Fibroblast of lung (primary cell): ENCODE measurements at regions not wholly inside any gene's neighbourhood (a gene's known extent, or its start where the extent isn't known, plus 50 kb on each side); places are given as distances from the start of the nearest gene placed in this dataset.
A peak's percentile ranks its signal among the peaks of the same experiment; 100 is the strongest.

ENCODE experiments used
- DNase-seq, 2 donors: peaks; one replicate each; pipeline versions ENCODE4 v3.0.0 to v3.0.0-alpha.2; 2010; ENCODE audit warnings: low read depth in 2 of 2
- H2AFZ ChIP-seq: 2 replicates; pipeline ENCODE4 v1.5.1; 2012; ENCODE audit warnings: low read length, control low read depth, inconsistent platforms
- H3K27ac ChIP-seq: 2 replicates; pipeline ENCODE4 v1.5.1; 2011; ENCODE audit warnings: low read length, control low read depth; ENCODE audit not compliant: insufficient read depth
- H3K27me3 ChIP-seq: 2 replicates; pipeline ENCODE4 v1.5.1; 2011; ENCODE audit warnings: mild to moderate bottlenecking, low read length; ENCODE audit not compliant: control insufficient read depth, insufficient read depth
- H3K36me3 ChIP-seq: 2 replicates; pipeline ENCODE4 v1.5.1; 2011; ENCODE audit warnings: low read length; ENCODE audit not compliant: control insufficient read depth, insufficient read depth
- H3K4me1 ChIP-seq: 2 replicates; pipeline ENCODE4 v1.5.1; 2011; ENCODE audit warnings: low read length; ENCODE audit not compliant: control insufficient read depth, insufficient read depth; ENCODE audit errors: extremely low read depth
- H3K4me2 ChIP-seq: 2 replicates; pipeline ENCODE4 v1.5.1; 2011; ENCODE audit warnings: low read length, control low read depth; ENCODE audit not compliant: insufficient read depth; ENCODE audit errors: extremely low read depth
- H3K4me3 ChIP-seq, 4 experiments: fragments of 200-600 bp in 1 of 4; sonication (generic) in 1 of 4; replicated peaks in 1 of 4; 2 replicates each; pipeline ENCODE4 v1.5.1; 2011 to 2016; ENCODE audit warnings: low read length in 4 of 4, low read depth in 3 of 4, mild to moderate bottlenecking in 3 of 4, control low read depth in 2 of 4, inconsistent platforms in 1 of 4, mixed read lengths in 1 of 4; ENCODE audit not compliant: insufficient read depth in 1 of 4; ENCODE audit errors: control extremely low read depth in 1 of 4
- H3K79me2 ChIP-seq: 2 replicates; pipeline ENCODE4 v1.5.1; 2012; ENCODE audit warnings: mild to moderate bottlenecking, low read length, inconsistent platforms; ENCODE audit not compliant: control insufficient read depth, insufficient read depth
- H3K9ac ChIP-seq: 2 replicates; pipeline ENCODE4 v1.5.1; 2011; ENCODE audit warnings: mild to moderate bottlenecking, low read length, control low read depth; ENCODE audit not compliant: insufficient read depth
- H3K9me3 ChIP-seq: 2 replicates; pipeline ENCODE4 v1.5.1; 2012; ENCODE audit warnings: low read depth, low read length; ENCODE audit not compliant: control insufficient read depth, insufficient read depth
- H4K20me1 ChIP-seq: 2 replicates; pipeline ENCODE4 v1.5.1; 2011; ENCODE audit warnings: low read length; ENCODE audit not compliant: control insufficient read depth, insufficient read depth; ENCODE audit errors: extremely low read depth
- CTCF ChIP-seq, 2 donors: IDR thresholded peaks in 1 of 2; conservative IDR thresholded peaks in 1 of 2; 1 replicate in 1 of 2; 2 replicates in 1 of 2; pipeline ENCODE4 v1.5.1; 2011 to 2012; ENCODE audit warnings: low read length in 2 of 2, control low read depth in 1 of 2, inconsistent platforms in 1 of 2, low read depth in 1 of 2, mild to moderate bottlenecking in 1 of 2
- EZH2 ChIP-seq: IDR thresholded peaks from 2 replicates; pipeline ENCODE4 v1.5.1; 2012; ENCODE audit warnings: low read length, control low read depth, mild to moderate bottlenecking; ENCODE audit errors: missing control alignments

- H3K79me2 ChIP-seq: no peaks in the 10 kb centered on the region
- H3K4me3 ChIP-seq: no peak overlapping the region
- DNase-seq: peak in 1 of 2 donors; percentile 24
- H4K20me1 ChIP-seq: no peaks in the 10 kb centered on the region
- no peak overlapping the region for H3K27ac ChIP-seq
- H3K36me3 ChIP-seq: no peaks in the 10 kb centered on the region
- H3K9me3 ChIP-seq: no peaks in the 10 kb centered on the region
- H3K4me2 ChIP-seq: no peak overlapping the region
- TF ChIP-seq CTCF (conservative IDR thresholded peaks at IDR 0.05 in 1 of 2, IDR thresholded peaks at IDR 0.05 in 1 of 2; ENCODE audit: low read depth in 1 of 2, low read length in 2 of 2) (no peak), EZH2 (no peak)
- no peaks in the 10 kb centered on the region for H3K4me1 ChIP-seq
- H3K9ac ChIP-seq: no peak overlapping the region
- no peak overlapping the region for H2AFZ ChIP-seq
- no peaks in the 10 kb centered on the region for H3K27me3 ChIP-seq
Observed at GRCh38 chr10:58897708-58898107, 278.7 kb upstream of the PHYHIPL start.

- TF ChIP-seq CTCF (conservative IDR thresholded peaks at IDR 0.05 in 1 of 2, IDR thresholded peaks at IDR 0.05 in 1 of 2; ENCODE audit: low read depth in 1 of 2, low read length in 2 of 2) (no peak), EZH2 (no peak)
- no peak overlapping the region for H3K27ac ChIP-seq
Observed at GRCh38 chr10:58898854-58899573, 277.4 kb upstream of the PHYHIPL start.

GRCh38 chr10:58901092-58901646, 275.3 kb upstream of the PHYHIPL start:
- H3K27me3 ChIP-seq: peaks cover 5% of the 10 kb centered on the region
- no peak overlapping the region for H3K9ac ChIP-seq
- no peaks in the 10 kb centered on the region for H3K4me1 ChIP-seq
- no peaks in the 10 kb centered on the region for H3K36me3 ChIP-seq
- no peaks in the 10 kb centered on the region for H3K9me3 ChIP-seq
- no peak overlapping the region for H3K4me3 ChIP-seq
- no peak overlapping the region for H3K27ac ChIP-seq
- no peak for TF ChIP-seq CTCF (conservative IDR thresholded peaks at IDR 0.05 in 1 of 2, IDR thresholded peaks at IDR 0.05 in 1 of 2; ENCODE audit: low read depth in 1 of 2, low read length in 2 of 2)
- no peak for TF ChIP-seq EZH2
- DNase-seq: no peak
- no peak overlapping the region for H3K4me2 ChIP-seq
- no peaks in the 10 kb centered on the region for H4K20me1 ChIP-seq
- no peak overlapping the region for H2AFZ ChIP-seq
- H3K79me2 ChIP-seq: no peaks in the 10 kb centered on the region

More at GRCh38 chr10:58898854-58899573, 277.4 kb upstream of the PHYHIPL start:
- Histone ChIP-seq H3K79me2 (no peaks in the 10 kb centered on the region), H3K4me2 (no peak overlapping the region), H4K20me1 (no peaks in the 10 kb centered on the region), H3K36me3 (no peaks in the 10 kb centered on the region), H3K9me3 (no peaks in the 10 kb centered on the region), H3K4me1 (no peaks in the 10 kb centered on the region), H2AFZ (no peak overlapping the region), H3K27me3 (peaks cover 2% of the 10 kb centered on the region), H3K4me3 (no peak overlapping the region), H3K9ac (no peak overlapping the region)
- no peak for DNase-seq
